ENCODE measurements at regions not wholly inside any gene's neighbourhood (a gene's known extent, or its start where the extent isn't known, plus 50 kb on each side); places are given as distances from the start of the nearest gene placed in this dataset.
"Not testable (repeated sequence)": the region's sequence is repeated elsewhere in the genome, so short reads cannot be mapped to it uniquely, and the experiment has no call there.

GRCh38 chr4:4031446-4032135 is 195.1 kb downstream of the OTOP1 start:
- H3K27me3 ChIP-seq; H3K4me3 ChIP-seq; H3K4me1 ChIP-seq; intact Hi-C loops (cut with DNase I; ENCODE audit: low total_unique reads); H3K36me3 ChIP-seq; H3K9me3 ChIP-seq; H3K27ac ChIP-seq; DNase-seq; ATAC-seq; in situ Hi-C loops (cut with MboI; ENCODE audit: low sequenced_read_pairs in 4 of 4): not testable (repeated sequence)

GRCh38 chr4:4032364-4032763 is 194.4 kb downstream of the OTOP1 start:
- H3K4me1 ChIP-seq; H3K4me3 ChIP-seq; H3K36me3 ChIP-seq; H3K27me3 ChIP-seq; DNase-seq; H3K9me3 ChIP-seq; intact Hi-C loops (cut with DNase I; ENCODE audit: low total_unique reads); in situ Hi-C loops (cut with MboI; ENCODE audit: low sequenced_read_pairs in 4 of 4); H3K27ac ChIP-seq; ATAC-seq: not testable (repeated sequence)

- in situ Hi-C loops (cut with MboI; ENCODE audit: low sequenced_read_pairs in 4 of 4); intact Hi-C loops (cut with DNase I; ENCODE audit: low total_unique reads); ATAC-seq: not testable (repeated sequence)
Measured at GRCh38 chr4:4032801-4033605, 193.7 kb downstream of the OTOP1 start.

GRCh38 chr4:4037399-4038138 is 189.2 kb downstream of the OTOP1 start:
- H3K27ac ChIP-seq; intact Hi-C loops (cut with DNase I; ENCODE audit: low total_unique reads); H3K9me3 ChIP-seq; ATAC-seq; DNase-seq; H3K4me3 ChIP-seq; H3K27me3 ChIP-seq; H3K4me1 ChIP-seq; H3K36me3 ChIP-seq; in situ Hi-C loops (cut with MboI; ENCODE audit: low sequenced_read_pairs in 4 of 4): not testable (repeated sequence)

More at GRCh38 chr4:4032801-4033605, 193.7 kb downstream of the OTOP1 start:
- not testable (repeated sequence) for H3K36me3 ChIP-seq, H3K4me3 ChIP-seq, H3K27ac ChIP-seq, DNase-seq, H3K9me3 ChIP-seq, H3K27me3 ChIP-seq, H3K4me1 ChIP-seq

- H3K4me3 ChIP-seq; ATAC-seq; H3K27ac ChIP-seq; H3K4me1 ChIP-seq; in situ Hi-C loops (cut with MboI; ENCODE audit: low sequenced_read_pairs in 4 of 4); H3K9me3 ChIP-seq; DNase-seq; intact Hi-C loops (cut with DNase I; ENCODE audit: low total_unique reads); H3K27me3 ChIP-seq; H3K36me3 ChIP-seq: not testable (repeated sequence)
Measured at GRCh38 chr4:4045823-4046222, 180.9 kb downstream of the OTOP1 start.

GRCh38 chr4:4046686-4047085 is 180.0 kb downstream of the OTOP1 start:
- H3K27me3 ChIP-seq; DNase-seq; H3K4me1 ChIP-seq; H3K4me3 ChIP-seq; intact Hi-C loops (cut with DNase I; ENCODE audit: low total_unique reads); ATAC-seq; in situ Hi-C loops (cut with MboI; ENCODE audit: low sequenced_read_pairs in 4 of 4); H3K9me3 ChIP-seq; H3K36me3 ChIP-seq; H3K27ac ChIP-seq: not testable (repeated sequence)

GRCh38 chr4:4047202-4047601 is 179.5 kb downstream of the OTOP1 start:
- H3K36me3 ChIP-seq; H3K27ac ChIP-seq; H3K27me3 ChIP-seq; intact Hi-C loops (cut with DNase I; ENCODE audit: low total_unique reads); H3K4me3 ChIP-seq; DNase-seq; H3K9me3 ChIP-seq; in situ Hi-C loops (cut with MboI; ENCODE audit: low sequenced_read_pairs in 4 of 4); ATAC-seq; H3K4me1 ChIP-seq: not testable (repeated sequence)

- H3K36me3 ChIP-seq; H3K4me3 ChIP-seq; in situ Hi-C loops (cut with MboI; ENCODE audit: low sequenced_read_pairs in 4 of 4); intact Hi-C loops (cut with DNase I; ENCODE audit: low total_unique reads); ATAC-seq; H3K9me3 ChIP-seq; H3K27me3 ChIP-seq; H3K27ac ChIP-seq; H3K4me1 ChIP-seq; DNase-seq: not testable (repeated sequence)
Measured at GRCh38 chr4:4048227-4048626, 178.5 kb downstream of the OTOP1 start.

- ATAC-seq; intact Hi-C loops (cut with DNase I; ENCODE audit: low total_unique reads); in situ Hi-C loops (cut with MboI; ENCODE audit: low sequenced_read_pairs in 4 of 4): not testable (repeated sequence)
Measured at GRCh38 chr4:4050781-4051180, 175.9 kb downstream of the OTOP1 start.

GRCh38 chr4:4052933-4053332 is 173.8 kb downstream of the OTOP1 start:
- intact Hi-C loops (cut with DNase I; ENCODE audit: low total_unique reads); H3K4me1 ChIP-seq; H3K27me3 ChIP-seq; ATAC-seq; DNase-seq; H3K27ac ChIP-seq; H3K36me3 ChIP-seq; H3K4me3 ChIP-seq; H3K9me3 ChIP-seq; in situ Hi-C loops (cut with MboI; ENCODE audit: low sequenced_read_pairs in 4 of 4): not testable (repeated sequence)

More at GRCh38 chr4:4050781-4051180, 175.9 kb downstream of the OTOP1 start:
- not testable (repeated sequence) for H3K36me3 ChIP-seq, H3K9me3 ChIP-seq, H3K4me1 ChIP-seq, H3K27ac ChIP-seq, DNase-seq, H3K4me3 ChIP-seq, H3K27me3 ChIP-seq

- H3K27me3 ChIP-seq; DNase-seq; in situ Hi-C loops (cut with MboI; ENCODE audit: low sequenced_read_pairs in 4 of 4); intact Hi-C loops (cut with DNase I; ENCODE audit: low total_unique reads); H3K4me3 ChIP-seq; H3K9me3 ChIP-seq; H3K4me1 ChIP-seq; ATAC-seq; H3K36me3 ChIP-seq; H3K27ac ChIP-seq: not testable (repeated sequence)
Measured at GRCh38 chr4:4057226-4057625, 169.5 kb downstream of the OTOP1 start.

Measured in gastrocnemius medialis (tissue), 4 donors.